ENCODE measurements at regions not wholly inside any gene's neighbourhood (a gene's known extent, or its start where the extent isn't known, plus 50 kb on each side); places are given as distances from the start of the nearest gene placed in this dataset.

- Mint-ChIP-seq H3K27me3 (ENCODE audit: low read depth) (no peaks in the 10 kb centered on the region), H3K9me3 (no peaks in the 10 kb centered on the region), H3K4me1 (ENCODE audit: low read depth) (no peaks in the 10 kb centered on the region), H3K4me3 (no peak overlapping the region), H3K36me3 (ENCODE audit: insufficient read depth) (no peaks in the 10 kb centered on the region)
- ATAC-seq (no peak), DNase-seq (no peak)
Measured at GRCh38 chr5:108634617-108635288, 112.9 kb upstream of the FER start.

GRCh38 chr5:108634010-108634616 lies 113.6 kb upstream of the FER start:
- H3K4me1 Mint-ChIP-seq (ENCODE audit: low read depth), result no peaks in the 10 kb centered on the region
- H3K4me3 Mint-ChIP-seq, result no peak overlapping the region
- ATAC-seq, result no peak
- no peaks in the 10 kb centered on the region for H3K9me3 Mint-ChIP-seq
- no peak for DNase-seq
- H3K36me3 Mint-ChIP-seq (ENCODE audit: insufficient read depth), result no peaks in the 10 kb centered on the region
- H3K27me3 Mint-ChIP-seq (ENCODE audit: low read depth), result no peaks in the 10 kb centered on the region

GRCh38 chr5:108629779-108630528 lies 117.7 kb upstream of the FER start:
- H3K4me3 Mint-ChIP-seq, result no peak overlapping the region
- H3K9me3 Mint-ChIP-seq, result no peaks in the 10 kb centered on the region
- no peak for DNase-seq
- ATAC-seq, result no peak
- no peaks in the 10 kb centered on the region for H3K4me1 Mint-ChIP-seq (ENCODE audit: low read depth)
- H3K36me3 Mint-ChIP-seq (ENCODE audit: insufficient read depth), result no peaks in the 10 kb centered on the region
- no peaks in the 10 kb centered on the region for H3K27me3 Mint-ChIP-seq (ENCODE audit: low read depth)

- H3K4me1 Mint-ChIP-seq (ENCODE audit: low read depth), result no peaks in the 10 kb centered on the region
- DNase-seq, result no peak
- H3K27me3 Mint-ChIP-seq (ENCODE audit: low read depth), result no peaks in the 10 kb centered on the region
- H3K36me3 Mint-ChIP-seq (ENCODE audit: insufficient read depth), result no peaks in the 10 kb centered on the region
- no peak overlapping the region for H3K4me3 Mint-ChIP-seq
- ATAC-seq, result no peak
- H3K9me3 Mint-ChIP-seq, result no peaks in the 10 kb centered on the region
Measured at GRCh38 chr5:108625654-108626053, 122.0 kb upstream of the FER start.

- H3K9me3 Mint-ChIP-seq, result no peaks in the 10 kb centered on the region
- H3K36me3 Mint-ChIP-seq (ENCODE audit: insufficient read depth), result no peaks in the 10 kb centered on the region
- DNase-seq (no peak), ATAC-seq (no peak)
- H3K4me3 Mint-ChIP-seq, result no peak overlapping the region
- no peaks in the 10 kb centered on the region for H3K4me1 Mint-ChIP-seq (ENCODE audit: low read depth)
- H3K27me3 Mint-ChIP-seq (ENCODE audit: low read depth), result peaks cover 1% of the 10 kb centered on the region
Measured at GRCh38 chr5:108623826-108624225, 123.9 kb upstream of the FER start.

- H3K27me3 Mint-ChIP-seq (ENCODE audit: low read depth), result peaks cover 8% of the 10 kb centered on the region
- ATAC-seq, result no peak
- no peaks in the 10 kb centered on the region for H3K36me3 Mint-ChIP-seq (ENCODE audit: insufficient read depth)
Measured at GRCh38 chr5:108620516-108620915, 127.2 kb upstream of the FER start.

GRCh38 chr5:108619815-108620214 lies 127.9 kb upstream of the FER start:
- H3K27me3 Mint-ChIP-seq (ENCODE audit: low read depth), result peaks cover 11% of the 10 kb centered on the region
- H3K36me3 Mint-ChIP-seq (ENCODE audit: insufficient read depth), result no peaks in the 10 kb centered on the region
- H3K9me3 Mint-ChIP-seq, result no peaks in the 10 kb centered on the region
- DNase-seq, result no peak
- no peaks in the 10 kb centered on the region for H3K4me1 Mint-ChIP-seq (ENCODE audit: low read depth)
- H3K4me3 Mint-ChIP-seq, result no peak overlapping the region
- no peak for ATAC-seq

More at GRCh38 chr5:108620516-108620915, 127.2 kb upstream of the FER start:
- no peak overlapping the region for H3K4me3 Mint-ChIP-seq
- H3K9me3 Mint-ChIP-seq, result no peaks in the 10 kb centered on the region
- DNase-seq, result no peak
- H3K4me1 Mint-ChIP-seq (ENCODE audit: low read depth), result no peaks in the 10 kb centered on the region

GRCh38 chr5:108617467-108618435 lies 129.9 kb upstream of the FER start:
- Mint-ChIP-seq H3K27me3 (ENCODE audit: low read depth) (peaks cover 14% of the 10 kb centered on the region), H3K4me1 (ENCODE audit: low read depth) (no peaks in the 10 kb centered on the region), H3K36me3 (ENCODE audit: insufficient read depth) (no peaks in the 10 kb centered on the region), H3K4me3 (no peak overlapping the region), H3K9me3 (no peaks in the 10 kb centered on the region)
- ATAC-seq (no peak), DNase-seq (no peak)

GRCh38 chr5:108615216-108615615 lies 132.5 kb upstream of the FER start:
- Mint-ChIP-seq H3K9me3 (peaks cover 1% of the 10 kb centered on the region), H3K36me3 (ENCODE audit: insufficient read depth) (no peaks in the 10 kb centered on the region), H3K27me3 (ENCODE audit: low read depth) (peaks cover 14% of the 10 kb centered on the region), H3K4me1 (ENCODE audit: low read depth) (no peaks in the 10 kb centered on the region), H3K4me3 (no peak overlapping the region)
- no peak for DNase-seq
- no peak for ATAC-seq

GRCh38 chr5:108607421-108607820 lies 140.3 kb upstream of the FER start:
- no peak overlapping the region for H3K4me3 Mint-ChIP-seq
- no peak for DNase-seq

GRCh38 chr5:108606185-108606584 lies 141.5 kb upstream of the FER start:
- Mint-ChIP-seq H3K36me3 (ENCODE audit: insufficient read depth) (no peaks in the 10 kb centered on the region), H3K27me3 (ENCODE audit: low read depth) (peaks cover 2% of the 10 kb centered on the region), H3K4me3 (no peak overlapping the region), H3K9me3 (peaks cover 4% of the 10 kb centered on the region), H3K4me1 (ENCODE audit: low read depth) (no peaks in the 10 kb centered on the region)
- ATAC-seq (no peak), DNase-seq (no peak)

More at GRCh38 chr5:108607421-108607820, 140.3 kb upstream of the FER start:
- H3K9me3 Mint-ChIP-seq, result peaks cover 4% of the 10 kb centered on the region
- ATAC-seq, result no peak
- H3K4me1 Mint-ChIP-seq (ENCODE audit: low read depth), result no peaks in the 10 kb centered on the region
- peaks cover 2% of the 10 kb centered on the region for H3K27me3 Mint-ChIP-seq (ENCODE audit: low read depth)
- H3K36me3 Mint-ChIP-seq (ENCODE audit: insufficient read depth), result no peaks in the 10 kb centered on the region

- Mint-ChIP-seq H3K36me3 (ENCODE audit: insufficient read depth) (no peaks in the 10 kb centered on the region), H3K9me3 (no peaks in the 10 kb centered on the region), H3K27me3 (ENCODE audit: low read depth) (peaks cover 2% of the 10 kb centered on the region), H3K4me3 (no peak overlapping the region), H3K4me1 (ENCODE audit: low read depth) (no peaks in the 10 kb centered on the region)
- ATAC-seq (no peak), DNase-seq (no peak)
Measured at GRCh38 chr5:108602830-108603229, 144.9 kb upstream of the FER start.

GRCh38 chr5:108590799-108591198 lies 156.9 kb upstream of the FER start:
- H3K27me3 Mint-ChIP-seq (ENCODE audit: low read depth), result peaks cover 6% of the 10 kb centered on the region
- DNase-seq (no peak), ATAC-seq (no peak)
- no peak overlapping the region for H3K4me3 Mint-ChIP-seq
- no peaks in the 10 kb centered on the region for H3K9me3 Mint-ChIP-seq
- no peaks in the 10 kb centered on the region for H3K36me3 Mint-ChIP-seq (ENCODE audit: insufficient read depth)
- H3K4me1 Mint-ChIP-seq (ENCODE audit: low read depth), result no peaks in the 10 kb centered on the region

- peaks cover 11% of the 10 kb centered on the region for H3K27me3 Mint-ChIP-seq (ENCODE audit: low read depth)
- no peak for ATAC-seq
- no peak for DNase-seq
- H3K9me3 Mint-ChIP-seq, result no peaks in the 10 kb centered on the region
- H3K36me3 Mint-ChIP-seq (ENCODE audit: insufficient read depth), result no peaks in the 10 kb centered on the region
- no peak overlapping the region for H3K4me3 Mint-ChIP-seq
- no peaks in the 10 kb centered on the region for H3K4me1 Mint-ChIP-seq (ENCODE audit: low read depth)
Measured at GRCh38 chr5:108588323-108588722, 159.4 kb upstream of the FER start.

Measured in activated T-cell treated with anti-CD3 and anti-CD28 coated beads, Interleukin-2, amount 50 U/mL, for 4 hours (primary cell).